ENCODE measurements at regions not wholly inside any gene's neighbourhood (a gene's known extent, or its start where the extent isn't known, plus 50 kb on each side); places are given as distances from the start of the nearest gene placed in this dataset.
"Not testable (repeated sequence)": the region's sequence is repeated elsewhere in the genome, so short reads cannot be mapped to it uniquely, and the experiment has no call there.

DNA sequence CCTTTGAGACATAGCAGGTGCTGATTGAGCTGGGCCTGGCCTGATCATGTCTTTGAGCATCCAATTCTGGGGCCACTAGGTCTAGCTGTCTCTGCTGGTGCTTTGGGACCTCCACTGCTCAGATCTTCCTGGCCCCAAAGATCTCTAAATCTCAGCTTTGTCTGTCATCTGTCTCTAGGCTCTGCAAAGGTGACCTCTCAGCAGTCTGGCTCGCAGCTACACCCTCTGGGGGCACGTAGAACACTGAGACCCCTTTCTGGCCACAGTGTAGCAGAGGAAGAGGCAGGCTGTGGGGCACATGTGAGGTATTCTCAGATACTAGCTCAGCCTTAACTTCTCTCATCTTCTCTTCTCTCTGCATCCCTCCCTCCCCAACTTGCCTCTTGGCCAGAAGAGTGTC is 298.1 kb upstream of the PLGLB1 start:
- not testable (repeated sequence) for DNase-seq

DNA sequence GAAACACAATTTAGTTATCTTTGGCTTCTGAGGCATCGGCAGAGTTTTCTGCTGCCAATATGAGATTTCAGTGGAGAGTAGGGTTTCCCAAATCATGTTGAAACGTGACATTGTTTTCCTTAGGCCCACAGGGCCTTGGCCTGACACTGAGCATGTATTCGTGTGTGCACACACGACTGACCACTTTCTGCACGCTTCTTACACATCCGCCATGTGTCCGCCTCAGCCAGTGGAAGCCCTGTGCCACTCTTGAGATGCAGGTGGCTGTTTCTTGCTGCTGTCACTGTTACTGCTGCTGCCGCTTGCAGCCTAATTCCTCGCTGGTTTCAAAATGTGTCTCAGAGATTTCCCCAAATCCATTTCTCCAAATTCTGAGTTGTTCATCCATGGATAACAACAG is 299.6 kb upstream of the PLGLB1 start:
- DNase-seq, result not testable (repeated sequence)

DNA sequence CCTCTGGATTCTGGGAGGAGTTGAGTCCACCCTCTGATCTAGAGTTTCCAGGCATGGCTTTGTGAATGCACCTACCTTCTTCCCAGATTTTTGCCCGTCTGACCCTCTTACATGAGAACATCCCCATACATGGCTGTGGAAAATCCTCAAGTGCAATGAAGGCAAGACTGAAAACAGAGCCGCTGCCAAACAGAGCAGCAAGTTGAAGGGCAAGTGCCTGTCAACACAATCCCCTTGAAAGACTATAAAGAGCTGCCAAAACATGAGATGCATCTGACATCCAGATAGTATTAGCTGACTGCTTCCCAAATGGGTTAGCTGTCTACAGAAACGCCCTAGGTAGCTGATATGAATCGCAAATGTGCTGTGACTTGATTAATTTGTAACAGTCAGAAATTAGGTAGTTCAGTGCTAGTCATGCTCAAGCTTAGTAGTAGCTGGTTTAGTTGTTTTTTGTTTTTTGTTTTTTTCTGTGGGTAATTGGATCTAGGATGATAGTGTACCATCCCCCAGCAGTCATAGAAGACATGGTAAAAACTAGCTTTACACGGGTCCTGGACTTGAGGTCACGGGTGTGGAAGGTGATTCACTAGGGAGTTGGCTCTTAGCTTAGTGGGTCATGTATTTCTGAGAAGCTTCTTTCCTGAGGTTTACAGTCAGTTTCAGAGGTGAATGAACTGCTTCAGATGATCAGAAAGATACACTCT is 302.8 kb upstream of the PLGLB1 start:
- DNase-seq, result not testable (repeated sequence)

DNA sequence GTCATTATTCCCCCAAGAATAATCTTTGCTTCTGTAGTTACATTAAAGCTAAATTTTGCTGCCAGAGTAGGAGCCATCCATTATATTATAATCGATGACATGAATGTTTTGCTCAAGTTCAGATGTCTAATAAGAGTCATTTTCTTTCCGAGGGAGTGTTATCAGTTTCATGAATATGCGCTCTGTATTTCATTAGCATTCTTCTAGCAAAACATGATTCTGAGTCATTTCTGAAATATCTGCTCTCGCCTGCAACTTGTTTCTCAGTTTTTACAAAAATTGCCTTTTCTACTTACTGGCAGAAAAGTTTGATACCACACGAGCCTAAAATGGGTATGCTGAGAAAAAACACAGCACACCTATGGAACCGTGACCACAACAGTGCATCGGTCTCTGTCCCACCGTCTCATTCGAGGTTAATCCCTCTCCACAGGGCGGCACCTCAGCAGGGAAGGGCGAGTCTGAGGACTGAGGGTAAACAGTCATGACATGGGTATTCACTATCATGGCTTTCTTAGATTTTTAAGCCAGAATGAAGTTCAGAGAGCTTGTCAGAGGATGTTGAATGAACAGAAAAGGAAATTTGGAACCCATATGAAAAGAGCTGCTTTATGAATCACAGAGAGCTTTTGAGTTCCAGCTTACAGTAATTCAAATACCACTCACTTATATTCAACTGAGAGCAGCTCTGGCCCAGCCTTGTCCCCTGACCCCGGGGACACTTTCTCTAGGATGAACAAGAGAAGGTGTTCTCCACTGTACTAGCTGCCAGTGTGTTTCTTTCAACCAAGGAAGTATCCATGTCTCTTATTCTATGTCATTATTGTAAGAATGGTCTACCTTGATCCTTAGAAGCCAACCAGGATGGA is 303.6 kb upstream of the PLGLB1 start:
- DNase-seq, result not testable (repeated sequence)

DNA sequence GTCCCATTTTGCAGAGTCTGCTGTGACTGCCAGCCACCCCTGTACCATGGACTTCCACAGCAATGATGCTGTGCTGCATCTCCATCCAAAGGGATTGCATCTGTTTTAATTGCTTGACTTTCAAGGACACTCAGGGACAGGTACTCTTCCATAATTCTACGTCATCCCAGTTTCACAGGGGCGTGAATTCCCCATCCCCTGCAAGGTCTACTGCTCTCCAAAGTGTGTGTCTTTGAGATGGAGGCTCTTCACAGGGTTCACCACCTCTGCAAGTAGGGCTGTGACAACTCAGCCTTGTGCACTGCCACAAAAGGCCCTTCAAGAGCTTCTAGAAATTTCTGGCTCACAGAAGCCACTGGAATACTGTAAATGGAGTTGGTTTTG is 304.3 kb upstream of the PLGLB1 start:
- not testable (repeated sequence) for DNase-seq

DNA sequence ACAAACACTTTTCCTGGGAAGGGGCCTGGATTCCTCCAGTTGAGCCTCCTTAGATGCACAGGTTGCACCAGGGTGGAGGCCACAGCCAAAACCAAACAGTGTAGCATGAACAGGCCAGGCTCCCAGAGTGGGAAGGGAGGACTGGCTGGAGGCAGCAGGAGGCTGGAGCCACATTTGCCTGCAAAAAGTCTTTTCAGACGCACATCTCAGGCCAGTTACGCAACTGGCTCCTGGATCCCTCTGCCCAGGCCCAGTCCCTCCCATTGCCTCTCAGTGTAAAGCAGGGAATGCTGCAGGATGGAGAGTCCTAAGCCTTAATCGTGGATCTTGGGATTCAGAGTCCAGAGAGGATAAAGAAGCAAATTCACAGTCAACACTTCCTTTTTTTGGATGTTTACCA is 305.1 kb upstream of the PLGLB1 start:
- DNase-seq, result not testable (repeated sequence)

DNA sequence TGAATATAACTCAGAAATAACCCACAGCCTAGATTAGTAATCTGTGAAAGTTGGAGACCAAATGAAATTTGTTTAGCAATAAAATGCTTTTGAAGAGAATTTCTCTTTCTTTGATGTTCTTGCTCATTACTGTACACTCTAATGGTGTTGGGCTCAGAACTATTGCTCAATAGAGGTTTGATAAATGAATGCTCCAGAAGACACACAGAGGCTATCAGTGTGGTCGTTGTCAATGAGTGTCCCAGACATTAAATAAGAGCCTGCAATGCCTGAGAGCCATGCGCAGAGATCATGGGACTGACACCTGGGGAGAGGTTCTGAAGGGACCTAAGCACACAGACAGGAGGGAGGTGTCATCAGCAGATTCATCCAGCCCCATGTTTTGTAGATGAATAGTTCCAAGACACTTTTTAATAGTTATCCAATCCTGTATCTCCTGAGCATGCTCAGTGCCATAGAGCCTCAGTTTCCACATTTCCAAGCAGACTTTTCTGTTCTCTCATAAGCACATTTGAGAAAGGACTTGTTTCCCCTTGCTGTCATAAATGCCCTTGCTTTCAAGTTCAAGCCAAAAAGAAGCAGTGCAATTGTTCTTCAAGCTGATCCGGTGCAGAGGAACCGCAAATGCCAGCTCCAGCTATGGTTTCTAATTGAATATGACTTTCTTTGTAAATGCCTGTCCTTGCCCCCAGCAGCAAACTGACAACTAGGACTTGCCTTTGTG is 306.2 kb upstream of the PLGLB1 start:
- DNase-seq, result not testable (repeated sequence)

DNA sequence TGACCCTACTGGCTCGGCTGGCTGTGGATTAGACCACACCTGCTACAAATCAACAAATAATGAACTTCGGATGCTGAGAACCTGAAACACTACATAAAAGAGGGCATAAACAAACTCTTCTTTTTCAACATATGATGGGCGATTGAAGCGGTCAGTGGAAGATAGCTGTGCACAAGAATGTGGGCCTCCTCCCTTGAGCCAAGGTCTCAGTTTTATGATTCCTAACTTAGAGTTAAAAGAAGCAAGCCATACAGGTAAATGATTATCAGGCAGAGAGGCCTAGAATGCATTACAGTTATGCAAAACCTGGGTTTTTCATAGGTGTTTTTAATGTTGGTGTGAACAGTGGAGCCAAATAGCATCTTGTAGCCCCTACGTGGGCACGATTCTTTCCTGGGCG is 307.9 kb upstream of the PLGLB1 start:
- not testable (repeated sequence) for DNase-seq

DNA sequence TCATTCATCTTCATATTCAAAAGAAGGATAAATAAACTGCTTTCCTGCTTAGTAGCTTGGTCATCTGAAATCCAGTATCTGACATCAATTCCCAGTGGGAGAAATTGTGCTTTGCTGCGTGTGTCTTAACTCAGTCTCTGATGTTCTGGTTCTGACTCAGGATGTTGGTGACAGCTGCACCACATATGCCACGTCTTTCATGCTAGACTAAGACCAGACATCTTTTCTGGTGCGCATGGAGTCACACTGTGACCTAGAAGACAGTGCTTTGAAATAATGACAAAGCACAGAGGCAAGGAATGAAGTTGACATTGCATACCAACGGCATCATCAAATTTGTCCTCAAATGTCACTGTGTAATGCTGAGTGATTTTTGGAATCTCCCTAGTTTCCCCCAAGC is 308.8 kb upstream of the PLGLB1 start:
- DNase-seq, result not testable (repeated sequence)

DNA sequence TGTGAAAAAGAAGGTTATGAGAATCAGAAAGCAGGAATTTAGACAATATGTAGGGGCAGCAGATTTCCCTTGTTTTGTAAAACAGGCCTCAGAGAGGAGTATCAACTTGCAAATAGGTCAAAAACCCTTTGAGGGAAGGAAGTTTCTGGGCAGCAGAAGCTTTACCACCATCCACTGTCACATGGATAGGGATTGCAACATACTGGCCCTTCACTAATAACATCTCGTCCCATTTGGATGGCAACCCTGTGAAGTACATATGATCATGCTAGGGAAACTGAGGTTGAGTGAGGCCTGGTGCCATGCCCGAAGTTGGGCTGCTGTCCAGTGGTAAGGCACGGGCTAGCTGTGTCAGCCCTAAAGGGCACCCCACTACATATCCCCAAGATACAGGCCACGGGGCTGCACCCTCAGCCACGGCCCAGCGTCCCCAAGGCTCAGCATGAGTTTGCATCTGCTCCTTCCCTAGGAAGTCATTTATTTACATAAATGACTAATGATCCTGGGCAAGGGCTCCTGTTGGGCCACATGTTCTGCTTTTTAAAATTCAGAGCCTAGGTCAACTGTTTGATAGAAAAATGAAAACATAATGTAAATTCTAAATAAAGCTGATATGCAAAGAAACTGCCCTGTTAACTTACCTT is 310.4 kb upstream of the PLGLB1 start:
- DNase-seq, result not testable (repeated sequence)

DNA sequence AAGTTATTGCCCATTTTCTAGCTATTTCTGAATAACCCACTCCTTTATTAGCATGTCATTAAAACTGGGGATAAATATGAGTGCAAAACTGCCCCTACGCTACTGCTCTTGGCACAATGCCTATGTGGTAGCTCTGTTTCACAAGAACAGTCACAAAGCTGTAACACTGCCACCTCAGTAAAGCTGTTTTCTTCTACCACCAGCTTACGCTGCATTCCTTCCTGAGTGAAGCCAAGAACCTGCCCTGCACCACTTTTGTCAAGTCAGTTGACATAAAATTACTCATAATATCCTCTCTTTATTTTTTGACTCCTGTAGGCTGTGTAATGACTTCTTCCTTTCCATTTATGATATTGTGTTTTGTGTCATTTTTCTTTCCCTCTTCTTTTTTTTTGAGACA is 313.2 kb upstream of the PLGLB1 start:
- DNase-seq, result not testable (repeated sequence)

DNA sequence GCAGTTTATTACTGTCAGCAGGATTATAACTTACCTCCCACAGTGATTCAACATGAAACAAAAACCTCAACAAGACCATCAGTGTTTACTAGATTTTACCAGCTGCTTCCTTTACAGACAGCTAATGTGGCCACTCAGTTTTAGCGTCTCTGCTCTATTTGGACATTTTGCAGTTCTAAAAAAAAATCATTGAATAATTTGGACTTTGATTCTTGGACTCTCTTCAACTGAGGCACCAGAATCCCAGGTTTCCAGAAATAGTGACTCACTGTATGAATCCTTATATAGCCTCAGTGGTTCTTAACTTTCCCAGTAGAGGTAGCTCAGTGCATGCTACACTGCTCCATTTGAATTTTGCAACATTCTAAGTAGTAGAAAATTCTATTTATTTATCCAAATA is 317.4 kb upstream of the PLGLB1 start:
- DNase-seq, result not testable (repeated sequence)

DNA sequence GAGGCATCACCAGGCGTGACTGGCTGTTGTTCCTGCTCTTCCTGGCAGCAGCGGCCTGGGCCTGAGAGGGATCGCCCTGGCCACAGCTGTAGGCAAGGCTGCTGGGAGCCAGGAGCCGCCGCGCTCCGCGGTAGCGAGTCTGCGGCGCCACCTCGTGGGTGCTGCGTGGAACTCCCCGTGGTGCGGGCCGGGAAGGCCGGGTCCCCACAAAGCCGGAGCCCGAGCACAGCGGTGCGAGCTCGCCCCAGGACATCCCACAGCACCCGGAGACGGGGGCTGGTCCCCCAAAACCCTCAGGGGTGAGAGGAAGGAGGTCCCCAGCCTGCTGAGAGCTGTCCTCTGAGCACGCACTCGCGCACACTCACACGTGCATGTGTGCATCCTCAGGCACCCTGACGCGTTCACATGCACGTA is 320.0 kb upstream of the PLGLB1 start:
- DNase-seq, result peak; percentile 54

DNA sequence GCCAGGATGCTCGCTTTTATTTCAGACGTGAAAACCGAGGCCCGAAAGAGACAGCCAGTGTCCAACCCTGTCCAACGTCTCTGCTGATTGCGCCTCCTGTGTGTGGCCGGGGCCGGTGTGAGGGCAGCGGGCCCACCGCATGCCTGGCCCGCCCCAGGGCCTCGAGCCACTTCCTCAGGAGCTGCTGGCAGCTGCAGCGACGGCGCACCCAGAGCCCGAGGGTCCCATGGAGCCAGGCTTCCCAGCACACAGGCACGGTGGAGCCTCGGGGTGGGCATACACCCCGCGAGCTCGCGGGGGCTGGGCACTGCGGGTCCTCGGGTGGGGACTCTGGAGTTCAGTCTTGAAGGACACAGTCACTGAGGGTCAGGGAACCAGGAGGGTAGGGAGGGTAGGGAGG is 320.5 kb upstream of the PLGLB1 start:
- DNase-seq, result not testable (repeated sequence)

DNA sequence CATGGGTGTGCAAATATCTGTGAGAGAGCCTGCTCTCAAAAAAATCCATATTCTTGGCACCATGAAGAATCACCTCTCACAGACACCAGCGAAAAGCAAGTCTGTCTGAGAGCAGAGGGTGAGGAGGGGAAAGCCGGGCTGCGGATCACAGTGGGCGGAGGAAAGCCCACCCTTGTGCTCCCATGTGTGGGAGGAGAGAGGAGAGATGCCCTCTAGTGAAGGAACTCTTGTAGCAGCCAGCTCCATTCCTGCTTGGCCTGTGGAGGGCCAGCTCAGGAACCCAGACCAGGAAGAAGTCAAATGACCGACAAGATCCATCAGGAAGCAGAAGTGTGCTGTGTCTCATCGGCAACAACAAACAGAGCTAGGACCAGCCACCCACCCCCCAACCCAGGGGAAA is 321.7 kb upstream of the PLGLB1 start:
- DNase-seq, result not testable (repeated sequence)

DNA sequence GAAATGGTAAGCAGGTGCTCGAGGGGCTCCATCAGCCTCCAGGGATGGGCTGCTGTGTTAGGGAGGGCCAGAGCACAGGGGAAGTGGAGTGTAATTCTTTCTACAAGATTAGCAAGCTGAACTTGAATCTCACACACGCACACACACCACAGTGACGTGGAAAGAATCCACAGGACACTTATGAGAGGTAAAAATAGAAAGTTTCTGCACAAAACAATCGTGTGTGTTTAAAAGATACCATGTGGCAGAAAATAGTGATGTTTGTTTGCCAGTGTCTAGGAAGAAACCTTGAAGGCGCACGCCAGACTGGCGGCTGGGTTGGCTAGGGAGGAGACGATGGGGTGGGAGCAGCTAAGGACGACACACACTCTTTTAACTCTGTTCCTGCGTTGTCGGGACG is 323.6 kb upstream of the PLGLB1 start:
- not testable (repeated sequence) for DNase-seq

DNA sequence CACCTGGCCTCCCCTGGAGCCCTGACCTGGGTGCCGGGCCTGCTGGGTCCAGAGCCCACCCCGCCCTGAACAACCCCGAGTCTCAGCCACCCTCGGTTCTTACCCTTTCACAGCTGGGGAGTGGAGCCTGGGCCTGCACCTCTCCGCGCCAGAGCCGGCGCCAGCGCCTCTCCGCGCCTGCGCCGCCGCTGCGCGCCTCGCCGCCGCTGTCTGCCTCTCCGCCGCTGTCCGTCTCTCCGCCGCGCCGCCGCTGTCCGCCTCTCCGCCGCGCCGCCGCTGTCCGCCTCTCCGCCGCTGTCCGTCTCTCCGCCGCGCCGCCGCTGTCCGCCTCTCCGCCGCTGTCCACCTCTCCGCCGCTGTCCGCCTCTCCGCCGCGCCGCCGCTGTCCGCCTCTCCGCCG is 326.9 kb upstream of the PLGLB1 start:
- not testable (repeated sequence) for DNase-seq

DNA sequence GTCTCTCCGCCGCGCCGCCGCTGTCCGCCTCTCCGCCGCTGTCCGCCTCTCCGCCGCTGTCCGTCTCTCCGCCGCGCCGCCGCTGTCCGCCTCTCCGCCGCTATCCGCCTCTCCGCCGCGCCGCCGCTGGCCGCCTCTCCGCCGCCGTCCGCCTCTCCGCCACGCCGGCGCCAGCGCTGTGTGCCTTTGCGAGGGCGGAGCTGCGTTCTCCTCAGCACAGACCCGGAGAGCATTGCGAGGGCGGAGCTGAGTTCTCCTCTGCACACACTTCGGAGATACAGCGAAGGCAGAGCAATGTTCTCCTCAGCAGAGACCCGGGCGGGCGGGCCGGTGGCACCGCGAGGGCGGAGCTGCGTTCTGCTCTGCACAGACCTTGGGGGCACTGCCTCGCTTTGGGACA is 327.4 kb upstream of the PLGLB1 start:
- DNase-seq, result not testable (repeated sequence)

DNA sequence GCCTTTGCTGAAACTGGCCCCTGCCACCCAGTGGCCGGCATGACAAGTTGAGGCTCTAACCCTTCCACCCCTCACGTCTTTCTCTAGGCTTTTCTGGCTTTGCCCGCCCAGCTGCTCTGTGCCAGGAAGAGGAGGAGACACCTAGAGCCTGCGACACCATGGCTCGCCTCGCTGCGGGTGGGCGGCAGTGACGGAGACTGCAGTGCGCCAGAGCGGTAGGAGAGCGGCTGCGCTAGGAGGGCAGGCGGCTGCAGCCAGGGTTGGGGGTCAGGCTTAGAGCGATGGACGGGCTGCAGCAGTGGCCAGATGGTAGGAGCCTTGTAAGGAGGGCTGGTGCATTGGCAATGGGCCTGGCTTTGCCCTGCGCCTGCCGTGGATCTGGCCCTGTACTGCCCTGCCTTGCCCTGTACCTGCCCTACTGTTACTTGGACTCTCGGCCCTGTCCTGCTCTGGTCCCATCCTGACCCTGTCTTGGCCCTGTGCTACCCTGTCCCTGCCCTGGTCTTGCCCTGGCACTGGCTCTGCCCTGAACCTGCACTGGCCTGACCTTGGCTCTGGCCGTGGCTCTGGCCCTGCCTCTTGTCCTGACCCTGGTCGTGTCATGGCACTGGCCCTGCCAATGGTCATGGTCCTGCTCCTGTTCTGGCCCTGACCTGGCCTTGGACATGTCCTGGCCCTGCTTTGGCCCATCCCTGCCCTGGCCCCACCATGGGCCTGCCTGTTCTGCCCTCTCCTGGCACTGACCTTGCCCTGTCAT is 330.7 kb upstream of the PLGLB1 start:
- DNase-seq, result not testable (repeated sequence)

DNA sequence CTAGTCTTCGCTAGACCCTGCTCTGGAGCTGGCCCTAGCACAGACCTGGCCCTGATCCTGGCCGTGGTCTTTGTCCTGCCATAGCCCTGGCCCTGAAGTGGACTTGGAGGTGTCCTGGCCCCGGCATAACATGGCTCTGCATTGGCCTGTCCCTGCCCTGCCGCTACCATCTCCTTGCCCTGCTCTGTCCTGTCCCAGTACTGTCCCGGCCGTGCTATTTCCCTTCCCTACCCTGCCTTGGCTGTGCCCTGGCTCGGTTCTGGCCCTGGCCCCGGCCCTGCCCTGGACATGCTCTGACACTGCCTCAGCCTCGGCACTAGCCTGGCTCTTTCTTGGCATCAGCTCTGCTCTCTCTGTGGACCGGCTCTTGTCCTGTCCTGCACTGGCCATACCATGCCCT is 331.8 kb upstream of the PLGLB1 start:
- DNase-seq, result not testable (repeated sequence)

DNA sequence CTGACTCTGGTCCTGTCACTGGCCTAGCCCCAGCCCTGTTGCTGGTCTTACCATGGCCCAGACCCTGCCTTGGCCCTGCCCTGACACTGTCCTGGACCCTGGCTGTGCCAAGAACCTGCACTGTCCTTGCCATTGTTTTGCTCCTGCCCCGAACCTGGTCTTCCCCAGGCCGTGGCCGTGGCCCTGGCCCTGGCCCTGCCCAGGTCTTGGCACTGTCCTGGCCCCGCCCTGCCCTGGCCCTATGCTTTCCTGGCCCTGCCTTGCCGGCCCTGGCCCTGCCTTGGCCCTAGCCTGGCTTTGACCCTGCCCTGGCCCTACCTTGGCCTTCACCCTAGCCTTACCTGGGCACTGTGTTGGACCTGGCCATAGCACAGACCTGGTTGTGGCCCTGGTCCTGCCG is 332.5 kb upstream of the PLGLB1 start:
- DNase-seq, result not testable (repeated sequence)

DNA sequence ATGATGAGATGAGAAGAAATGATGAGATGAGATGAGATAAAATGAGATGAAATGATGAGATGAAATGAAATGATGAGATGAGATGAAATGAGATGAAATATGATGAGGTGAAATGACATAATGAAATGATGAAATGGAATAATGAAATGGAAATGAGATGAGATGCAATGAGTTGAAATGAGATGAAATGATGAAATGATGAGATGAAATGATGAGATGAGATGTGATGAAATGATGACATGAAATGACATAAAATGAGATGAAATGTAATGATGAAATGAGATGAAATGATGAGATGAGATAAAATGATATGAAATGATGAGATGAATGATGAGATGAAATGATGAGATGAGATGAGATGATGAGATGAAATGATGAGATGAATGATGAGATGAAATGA is 338.6 kb upstream of the PLGLB1 start:
- not testable (repeated sequence) for DNase-seq

Measured in activated CD4-positive, alpha-beta T cell treated with anti-CD3 and anti-CD28 coated beads, Interleukin-2, amount 50 U/mL, for 1 hour (primary cell).